H1 (cell line): ENCODE measurements at regions not wholly inside any gene's neighbourhood (a gene's known extent, or its start where the extent isn't known, plus 50 kb on each side); places are given as distances from the start of the nearest gene placed in this dataset.

Source experiments
- CTCF ChIA-PET: fragments of 300-600 bp; sonication (Branson Sonifier 250); formaldehyde crosslinking; loops from one replicate; lab custom pipeline; 2021; ENCODE audit not compliant: partially characterized antibody; lab: Charles Lee
- POLR2A ChIA-PET: fragments of 300-600 bp; sonication (Branson Sonifier 250); formaldehyde crosslinking; loops from one replicate; lab custom pipeline; 2021; ENCODE audit warnings: inconsistent platforms; ENCODE audit not compliant: partially characterized antibody; lab: Charles Lee
- DNase-seq, 2 experiments: peaks; one replicate each; pipeline versions ENCODE4 v3.0.0 to v3.0.0-alpha.2; 2010 to 2022; ENCODE audit warnings: low spot score in 2 of 2, low read depth in 1 of 2, mixed read lengths in 1 of 2
- FAIRE-seq: peaks from 2 replicates; lab custom pipeline; 2011; peaks lifted over from hg19 to GRCh38; lab: Jason Lieb, UNC
- H2AFZ ChIP-seq: 2 replicates; pipeline ENCODE4 v1.8.1; 2012; ENCODE audit warnings: low read length, inconsistent platforms
- H2AK5ac ChIP-seq: 2 replicates; pipeline ENCODE4 v1.6.1; 2013; ENCODE audit warnings: low read depth, low read length
- H2BK120ac ChIP-seq: replicated peaks from 2 replicates; pipeline ENCODE3; 2013; ENCODE audit warnings: low read depth, low read length, inconsistent platforms
- H2BK12ac ChIP-seq: 2 replicates; pipeline ENCODE4 v1.6.1; 2013; ENCODE audit warnings: low read depth, low read length
- H2BK15ac ChIP-seq: 2 replicates; pipeline ENCODE4 v1.6.1; 2013; ENCODE audit warnings: low read length
- H2BK20ac ChIP-seq: 2 replicates; pipeline ENCODE4 v1.6.1; 2013; ENCODE audit warnings: low read length
- H2BK5ac ChIP-seq: 2 replicates; pipeline ENCODE4 v1.6.1; 2013; ENCODE audit warnings: low read depth, low read length
- H3K14ac ChIP-seq: 2 replicates; pipeline ENCODE4 v1.6.1; 2013; ENCODE audit warnings: inconsistent platforms; ENCODE audit not compliant: insufficient read length
- H3K18ac ChIP-seq: 2 replicates; pipeline ENCODE4 v1.6.1; 2013; ENCODE audit warnings: low read length; ENCODE audit errors: extremely low read depth
- H3K23ac ChIP-seq: 2 replicates; pipeline ENCODE4 v1.6.1; 2013; ENCODE audit warnings: inconsistent platforms; ENCODE audit not compliant: insufficient read length
- H3K23me2 ChIP-seq: 2 replicates; pipeline ENCODE4 v1.6.1; 2013; ENCODE audit warnings: low read depth, low read length
- H3K27ac ChIP-seq: 2 replicates; pipeline ENCODE4 v1.6.1; 2011; ENCODE audit warnings: low read depth, low read length, inconsistent platforms
- H3K27me3 ChIP-seq, 4 experiments: replicated peaks in 1 of 4; 1 replicate in 1 of 4; 2 replicates in 3 of 4; pipeline versions ENCODE4 v1.6.1 to v1.8.1; 2011 to 2013; ENCODE audit warnings: low read length in 3 of 4, mild to moderate bottlenecking in 3 of 4, inconsistent platforms in 2 of 4, mixed read lengths in 2 of 4, moderate library complexity in 1 of 4; ENCODE audit not compliant: control insufficient read depth in 3 of 4, insufficient read depth in 3 of 4; ENCODE audit errors: extremely low read depth in 1 of 4
- H3K36me3 ChIP-seq, 4 experiments: 2 replicates each; pipeline versions ENCODE4 v1.6.1 to v1.8.1; 2011 to 2013; ENCODE audit warnings: mild to moderate bottlenecking in 4 of 4, low read length in 3 of 4, moderate library complexity in 2 of 4, control low read depth in 1 of 4, inconsistent platforms in 1 of 4; ENCODE audit not compliant: insufficient read depth in 4 of 4, control insufficient read depth in 2 of 4
- H3K4ac ChIP-seq: replicated peaks from 2 replicates; pipeline ENCODE3; 2013; ENCODE audit warnings: low read length, low read depth, mixed read lengths, inconsistent platforms; ENCODE audit not compliant: insufficient read length
- H3K4me1 ChIP-seq, 4 experiments: replicated peaks in 1 of 4; 1 replicate in 1 of 4; 2 replicates in 3 of 4; pipeline versions ENCODE4 v1.6.1 to v1.8.1; 2011 to 2013; ENCODE audit warnings: low read length in 3 of 4, inconsistent platforms in 2 of 4, mixed read lengths in 1 of 4; ENCODE audit not compliant: insufficient read depth in 4 of 4, control insufficient read depth in 3 of 4
- H3K4me2 ChIP-seq, 2 experiments: 2 replicates each; pipeline versions ENCODE4 v1.6.1 to v1.8.1; 2011 to 2013; ENCODE audit warnings: low read depth in 2 of 2, low read length in 2 of 2, control low read depth in 1 of 2, inconsistent platforms in 1 of 2, mild to moderate bottlenecking in 1 of 2; ENCODE audit not compliant: insufficient read depth in 1 of 2
- H3K4me3 ChIP-seq, 4 experiments: fragments of 200-600, 300-600 bp in 1 of 4; sonication (generic), shearing (Covaris generic), sonication (Bioruptor Twin) in 1 of 4; 2 replicates each; pipeline versions ENCODE4 v1.5.1 to v1.8.1; 2011 to 2016; ENCODE audit warnings: low read length in 4 of 4, low read depth in 3 of 4, control low read depth in 2 of 4, inconsistent platforms in 2 of 4, mild to moderate bottlenecking in 2 of 4, mixed read lengths in 1 of 4, moderate library complexity in 1 of 4; ENCODE audit not compliant: insufficient read depth in 2 of 4; ENCODE audit errors: extremely low read depth in 1 of 4
- H3K56ac ChIP-seq: replicated peaks from 2 replicates; pipeline ENCODE3; 2013; ENCODE audit warnings: low read depth, mild to moderate bottlenecking, mixed read lengths, low read length, inconsistent platforms; ENCODE audit not compliant: insufficient read length
- H3K79me1 ChIP-seq: 2 replicates; pipeline ENCODE4 v1.6.1; 2013; ENCODE audit warnings: low read depth, low read length, control low read depth
- H3K79me2 ChIP-seq, 2 experiments: 2 replicates each; pipeline versions ENCODE4 v1.6.1 to v1.8.1; 2012 to 2013; ENCODE audit warnings: low read length in 2 of 2, mild to moderate bottlenecking in 2 of 2, inconsistent platforms in 1 of 2; ENCODE audit not compliant: insufficient read depth in 2 of 2, control insufficient read depth in 1 of 2
- H3K9ac ChIP-seq, 4 experiments: replicated peaks in 1 of 4; 1 replicate in 1 of 4; 2 replicates in 3 of 4; pipeline versions ENCODE4 v1.6.1 to v1.8.1; 2011 to 2013; ENCODE audit warnings: low read depth in 3 of 4, low read length in 3 of 4, control low read depth in 2 of 4, mild to moderate bottlenecking in 2 of 4, moderate library complexity in 2 of 4, inconsistent platforms in 1 of 4; ENCODE audit errors: extremely low read depth in 1 of 4
- H3K9me3 ChIP-seq, 2 experiments: 2 replicates each; pipeline versions ENCODE4 v1.6.1 to v1.8.1; 2012 to 2013; ENCODE audit warnings: mild to moderate bottlenecking in 2 of 2, moderate library complexity in 2 of 2, control low read depth in 1 of 2, inconsistent platforms in 1 of 2, low read depth in 1 of 2, low read length in 1 of 2, mixed read lengths in 1 of 2; ENCODE audit not compliant: insufficient read depth in 2 of 2
- H4K20me1 ChIP-seq, 2 experiments: replicated peaks in 1 of 2; 2 replicates each; pipeline versions ENCODE3 to v1.8.1; 2011 to 2013; ENCODE audit warnings: inconsistent platforms in 2 of 2, low read length in 2 of 2, mild to moderate bottlenecking in 1 of 2; ENCODE audit not compliant: insufficient read depth in 2 of 2, control insufficient read depth in 1 of 2
- H4K5ac ChIP-seq: 2 replicates; pipeline ENCODE4 v1.6.1; 2013; ENCODE audit warnings: low read length, low read depth, mixed read lengths, inconsistent platforms; ENCODE audit not compliant: insufficient read length
- H4K8ac ChIP-seq: 2 replicates; pipeline ENCODE4 v1.8.0; 2013; ENCODE audit warnings: mild to moderate bottlenecking, moderate library complexity, low read length, inconsistent platforms; ENCODE audit not compliant: insufficient read depth; ENCODE audit errors: extremely low read depth
- H4K91ac ChIP-seq: replicated peaks from 2 replicates; pipeline ENCODE3; 2013; ENCODE audit warnings: low read length, mixed read lengths, inconsistent platforms; ENCODE audit not compliant: insufficient read length
- CTCF ChIP-seq, 3 experiments: IDR thresholded peaks; 1 replicate in 2 of 3; 2 replicates in 1 of 3; pipeline versions ENCODE4 v1.5.1 to v1.6.1; 2011; ENCODE audit warnings: low read length in 3 of 3, mild to moderate bottlenecking in 3 of 3, inconsistent platforms in 2 of 3, low read depth in 1 of 3, moderate library complexity in 1 of 3; ENCODE audit not compliant: insufficient read depth in 1 of 3; ENCODE audit errors: control extremely low read depth in 1 of 3
- EGR1 ChIP-seq: IDR thresholded peaks from 2 replicates; pipeline ENCODE4 v1.6.1; 2011; ENCODE audit warnings: low read depth, low read length, borderline replicate concordance
- JUN ChIP-seq: IDR thresholded peaks from 2 replicates; pipeline ENCODE4 v1.6.1; 2011; ENCODE audit warnings: low read depth, mild to moderate bottlenecking, improper control_type of control experiment, low read length
- JUND ChIP-seq: IDR thresholded peaks from 2 replicates; pipeline ENCODE4 v1.6.1; 2011; ENCODE audit warnings: mild to moderate bottlenecking, improper control_type of control experiment, low read length
- NANOG ChIP-seq: IDR thresholded peaks from 2 replicates; pipeline ENCODE4 v1.6.1; 2011; ENCODE audit warnings: low read length, low read depth, mild to moderate bottlenecking, inconsistent platforms; ENCODE audit not compliant: insufficient read depth, poor library complexity, severe bottlenecking
- POLR2A ChIP-seq, 2 experiments: IDR thresholded peaks; 1 replicate in 1 of 2; 2 replicates in 1 of 2; pipeline ENCODE4 v1.6.1; 2011; ENCODE audit warnings: low read depth in 2 of 2, low read length in 2 of 2, mild to moderate bottlenecking in 2 of 2; ENCODE audit errors: control extremely low read depth in 1 of 2
- RNF2 ChIP-seq: fragments of 200-900, 300-1000 bp; sonication (generic); IDR thresholded peaks from 2 replicates; pipeline ENCODE4 v1.7.1; 2016; ENCODE audit warnings: borderline replicate concordance, low read depth, mild to moderate bottlenecking, antibody characterized with exemption, low read length; ENCODE audit not compliant: poor library complexity, severe bottlenecking; ENCODE audit errors: missing control alignments
- SRF ChIP-seq: IDR thresholded peaks from 2 replicates; pipeline ENCODE4 v1.6.1; 2011; ENCODE audit warnings: mild to moderate bottlenecking, low read depth, low read length, moderate library complexity
- TAF7 ChIP-seq: optimal IDR thresholded peaks from 2 replicates; pipeline ENCODE3; 2011; ENCODE audit warnings: low read depth, mild to moderate bottlenecking, inconsistent platforms, low read length, moderate library complexity, borderline replicate concordance
- WGBS, 2 experiments: shearing (Covaris generic) in 1 of 2; methylation state at CpG; one replicate each; pipeline versions ENCODE4 v1.1.6 to v1.1.7; 2013 to 2015; ENCODE audit warnings: low lambda C conversion rate in 2 of 2, mixed read lengths in 2 of 2, inconsistent platforms in 1 of 2, low coverage in 1 of 2, missing lambda C conversion rate in 1 of 2; ENCODE audit not compliant: insufficient replicate concordance in 2 of 2, insufficient coverage in 1 of 2, insufficient read length in 1 of 2; ENCODE audit errors: extremely low coverage in 1 of 2, missing lambda C conversion rate in 1 of 2; 5-methylcytosine and 5-hydroxymethylcytosine counted together

- DNase-seq: no peak
- Histone ChIP-seq H2BK120ac (no peak overlapping the region), H3K18ac (no peak overlapping the region), H3K4ac (no peak overlapping the region), H3K27me3 (no peaks in the 10 kb centered on the region), H3K56ac (no peak overlapping the region), H4K91ac (no peak overlapping the region), H3K79me2 (no peaks in the 10 kb centered on the region), H3K36me3 (no peaks in the 10 kb centered on the region), H2AFZ (no peak overlapping the region), H3K14ac (no peak overlapping the region), H2AK5ac (no peak overlapping the region), H4K8ac (no peak overlapping the region), H2BK15ac (no peak overlapping the region), H4K5ac (no peak overlapping the region), H3K23me2 (no peaks in the 10 kb centered on the region), H3K27ac (no peak overlapping the region), H3K4me2 (no peak overlapping the region), H2BK5ac (no peak overlapping the region), H3K9me3 (peaks cover 87 to 91% of the 10 kb centered on the region in 2 experiments), H3K4me1 (no peaks in the 10 kb centered on the region), H3K23ac (no peak overlapping the region), H4K20me1 (no peaks in the 10 kb centered on the region), H3K9ac (no peak overlapping the region), H3K4me3 (no peak overlapping the region), H3K79me1 (no peaks in the 10 kb centered on the region), H2BK20ac (no peak overlapping the region), H2BK12ac (no peak overlapping the region)
- CTCF ChIA-PET: no interaction called here
- TF ChIP-seq TAF7 (no peak), POLR2A (IDR thresholded peaks at IDR 0.05; ENCODE audit: control extremely low read depth in 1 of 2, low read depth in 2 of 2, low read length in 2 of 2) (no peak), JUN (no peak), CTCF (IDR thresholded peaks at IDR 0.05; ENCODE audit: control extremely low read depth in 1 of 3, insufficient read depth in 1 of 3, low read depth in 1 of 3, low read length in 3 of 3) (no peak), RNF2 (no peak), SRF (no peak), NANOG (no peak), EGR1 (no peak), JUND (no peak)
- POLR2A ChIA-PET: no interaction called here
- WGBS, 2 experiments: 88% methylated on average over 1 of the region's 1 CpG; no CpG with 5 or more reads in 1 of the 2 experiments
- FAIRE-seq: no peak
Measured at GRCh38 chr13:18996627-18997051, 185.0 kb downstream of the TUBA3C start.
